H1 (cell line): ENCODE measurements at regions not wholly inside any gene's neighbourhood (a gene's known extent, or its start where the extent isn't known, plus 50 kb on each side); places are given as distances from the start of the nearest gene placed in this dataset.

ENCODE experiments used
- BRCA1 ChIP-seq: IDR thresholded peaks from 2 replicates; pipeline ENCODE4 v1.6.1; 2012; ENCODE audit warnings: low read depth, low read length, improper control_type of control experiment
- CTCF ChIP-seq, 3 experiments: IDR thresholded peaks; 1 replicate in 2 of 3; 2 replicates in 1 of 3; pipeline versions ENCODE4 v1.5.1 to v1.6.1; 2011; ENCODE audit warnings: low read length in 3 of 3, mild to moderate bottlenecking in 3 of 3, inconsistent platforms in 2 of 3, low read depth in 1 of 3, moderate library complexity in 1 of 3; ENCODE audit not compliant: insufficient read depth in 1 of 3; ENCODE audit errors: control extremely low read depth in 1 of 3
- EP300 ChIP-seq, 2 experiments: IDR thresholded peaks; 1 replicate in 1 of 2; 2 replicates in 1 of 2; pipeline ENCODE4 v1.6.1; 2011 to 2012; ENCODE audit warnings: low read depth in 2 of 2, low read length in 2 of 2, mild to moderate bottlenecking in 2 of 2, borderline replicate concordance in 1 of 2, inconsistent platforms in 1 of 2, moderate library complexity in 1 of 2
- GABPA ChIP-seq: IDR thresholded peaks from 2 replicates; pipeline ENCODE4 v1.6.1; 2011; ENCODE audit warnings: mild to moderate bottlenecking, low read length, moderate library complexity, borderline replicate concordance; ENCODE audit not compliant: insufficient read depth
- JUND ChIP-seq: IDR thresholded peaks from 2 replicates; pipeline ENCODE4 v1.6.1; 2011; ENCODE audit warnings: mild to moderate bottlenecking, improper control_type of control experiment, low read length
- KDM1A ChIP-seq: fragments of 200-600, 300-600 bp; sonication (generic); IDR thresholded peaks from 2 replicates; pipeline ENCODE4 v1.7.1; 2016; ENCODE audit warnings: mild to moderate bottlenecking, low read length, borderline replicate concordance
- POLR2AphosphoS5 ChIP-seq: IDR thresholded peaks from 2 replicates; pipeline ENCODE4 v1.6.1; 2011; ENCODE audit warnings: low read depth, low read length
- SRF ChIP-seq: IDR thresholded peaks from 2 replicates; pipeline ENCODE4 v1.6.1; 2011; ENCODE audit warnings: mild to moderate bottlenecking, low read depth, low read length, moderate library complexity
- TAF7 ChIP-seq: optimal IDR thresholded peaks from 2 replicates; pipeline ENCODE3; 2011; ENCODE audit warnings: low read depth, mild to moderate bottlenecking, inconsistent platforms, low read length, moderate library complexity, borderline replicate concordance
- TCF12 ChIP-seq: IDR thresholded peaks from 2 replicates; pipeline ENCODE4 v1.6.1; 2011; ENCODE audit warnings: low read depth, mild to moderate bottlenecking, low read length
- TEAD4 ChIP-seq: IDR thresholded peaks from 2 replicates; pipeline ENCODE4 v1.6.1; 2012; ENCODE audit warnings: low read depth, low read length, inconsistent platforms, mixed read lengths
- YY1 ChIP-seq: IDR thresholded peaks from 2 replicates; pipeline ENCODE4 v1.6.1; 2011; ENCODE audit warnings: low read depth, mild to moderate bottlenecking, low read length
- TF ChIP-seq, protein P1 (sequence below): IDR thresholded peaks from 2 replicates; pipeline ENCODE4 v1.6.1; 2011; ENCODE audit warnings: low read depth, mild to moderate bottlenecking, low read length; ENCODE audit not compliant: insufficient read depth

DNA sequence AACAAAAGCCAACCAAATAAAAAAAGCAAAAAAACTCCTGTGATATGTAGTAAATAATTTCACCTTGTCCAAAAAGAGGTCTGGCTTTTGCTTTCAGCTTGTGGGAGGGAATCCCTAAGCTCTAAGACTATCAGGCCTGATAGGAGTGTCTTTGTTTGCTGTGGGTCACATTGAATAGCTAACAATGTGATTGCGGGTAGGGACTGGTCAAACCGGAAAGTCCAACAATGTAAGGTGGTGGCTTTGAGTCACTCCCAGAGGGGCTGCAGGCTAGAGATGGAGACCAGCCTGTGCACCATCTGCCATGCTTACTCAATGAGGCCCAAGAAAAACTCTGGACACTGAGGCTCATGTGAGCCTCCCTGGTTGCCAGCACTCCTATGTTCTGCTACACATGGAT lies 192.9 kb downstream of the TFCP2L1 start:
- no peak for TF ChIP-seq TCF12
- TF ChIP-seq TEAD4 = no peak
- no peak for TF ChIP-seq CTCF (IDR thresholded peaks at IDR 0.05; ENCODE audit: control extremely low read depth in 1 of 3, insufficient read depth in 1 of 3, low read depth in 1 of 3, low read length in 3 of 3)
- TF ChIP-seq SRF = no peak
- TF ChIP-seq GABPA = no peak
- no peak for TF ChIP-seq YY1
- TF ChIP-seq JUND = no peak
- no peak for TF ChIP-seq EP300 (IDR thresholded peaks at IDR 0.05; ENCODE audit: borderline replicate concordance in 1 of 2, low read depth in 2 of 2, low read length in 2 of 2)
- TF ChIP-seq KDM1A = no peak
- TF ChIP-seq POLR2AphosphoS5 = no peak
- TF ChIP-seq, protein P1, sequence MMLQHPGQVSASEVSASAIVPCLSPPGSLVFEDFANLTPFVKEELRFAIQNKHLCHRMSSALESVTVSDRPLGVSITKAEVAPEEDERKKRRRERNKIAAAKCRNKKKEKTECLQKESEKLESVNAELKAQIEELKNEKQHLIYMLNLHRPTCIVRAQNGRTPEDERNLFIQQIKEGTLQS = no peak
- no peak for TF ChIP-seq BRCA1
- no peak for TF ChIP-seq TAF7
